ENCODE measurements at regions not wholly inside any gene's neighbourhood (a gene's known extent, or its start where the extent isn't known, plus 50 kb on each side); places are given as distances from the start of the nearest gene placed in this dataset.
"Not testable (repeated sequence)": the region's sequence is repeated elsewhere in the genome, so short reads cannot be mapped to it uniquely, and the experiment has no call there.

GRCh38 chr4:1563241-1563640, 120.9 kb downstream of the FAM53A start:
- DNase-seq (ENCODE audit: low read depth, low spot score): no peak
- H3K4me3 ChIP-seq (ENCODE audit: low read length): no peak overlapping the region

- no peak for DNase-seq (ENCODE audit: low read depth, low spot score)
Measured at GRCh38 chr4:1562771-1563170, 121.3 kb downstream of the FAM53A start.

GRCh38 chr4:1562371-1562770, 121.7 kb downstream of the FAM53A start:
- DNase-seq (ENCODE audit: low read depth, low spot score): no peak
- H3K4me3 ChIP-seq (ENCODE audit: low read length): no peak overlapping the region

More at GRCh38 chr4:1562771-1563170, 121.3 kb downstream of the FAM53A start:
- no peak overlapping the region for H3K4me3 ChIP-seq (ENCODE audit: low read length)

GRCh38 chr4:1561286-1561990, 122.7 kb downstream of the FAM53A start:
- no peak overlapping the region for H3K4me3 ChIP-seq (ENCODE audit: low read length)
- no peak for DNase-seq (ENCODE audit: low read depth, low spot score)

- no peak for DNase-seq (ENCODE audit: low read depth, low spot score)
- no peak overlapping the region for H3K4me3 ChIP-seq (ENCODE audit: low read length)
Measured at GRCh38 chr4:1559896-1560650, 124.0 kb downstream of the FAM53A start.

- DNase-seq (ENCODE audit: low read depth, low spot score): no peak
- no peak overlapping the region for H3K4me3 ChIP-seq (ENCODE audit: low read length)
Measured at GRCh38 chr4:1558205-1558604, 125.9 kb downstream of the FAM53A start.

- DNase-seq (ENCODE audit: low read depth, low spot score): no peak
- H3K4me3 ChIP-seq (ENCODE audit: low read length): no peak overlapping the region
Measured at GRCh38 chr4:1557221-1557597, 126.9 kb downstream of the FAM53A start.

GRCh38 chr4:1556541-1557220, 127.4 kb downstream of the FAM53A start:
- no peak for DNase-seq (ENCODE audit: low read depth, low spot score)
- H3K4me3 ChIP-seq (ENCODE audit: low read length): no peak overlapping the region

- H3K4me3 ChIP-seq (ENCODE audit: low read length): no peak overlapping the region
- DNase-seq (ENCODE audit: low read depth, low spot score): no peak
Measured at GRCh38 chr4:1554876-1555265, 129.2 kb downstream of the FAM53A start.

GRCh38 chr4:1554246-1554875, 129.8 kb downstream of the FAM53A start:
- no peak overlapping the region for H3K4me3 ChIP-seq (ENCODE audit: low read length)
- no peak for DNase-seq (ENCODE audit: low read depth, low spot score)

- DNase-seq (ENCODE audit: low read depth, low spot score): no peak
- H3K4me3 ChIP-seq (ENCODE audit: low read length): no peak overlapping the region
Measured at GRCh38 chr4:1553365-1553764, 130.7 kb downstream of the FAM53A start.

- H3K4me3 ChIP-seq (ENCODE audit: low read length): no peak overlapping the region
- DNase-seq (ENCODE audit: low read depth, low spot score): no peak
Measured at GRCh38 chr4:1552451-1552850, 131.7 kb downstream of the FAM53A start.

- H3K4me3 ChIP-seq (ENCODE audit: low read length): no peak overlapping the region
- DNase-seq (ENCODE audit: low read depth, low spot score): no peak
Measured at GRCh38 chr4:1551211-1551610, 132.9 kb downstream of the FAM53A start.

GRCh38 chr4:1550122-1551070, 133.7 kb downstream of the FAM53A start:
- no peak overlapping the region for H3K4me3 ChIP-seq (ENCODE audit: low read length)
- DNase-seq (ENCODE audit: low read depth, low spot score): no peak

GRCh38 chr4:1549638-1550035, 134.5 kb downstream of the FAM53A start:
- DNase-seq (ENCODE audit: low read depth, low spot score): no peak
- H3K4me3 ChIP-seq (ENCODE audit: low read length): no peak overlapping the region

GRCh38 chr4:1548827-1549637, 135.1 kb downstream of the FAM53A start:
- H3K4me3 ChIP-seq (ENCODE audit: low read length); DNase-seq (ENCODE audit: low read depth, low spot score): not testable (repeated sequence)

- DNase-seq (ENCODE audit: low read depth, low spot score): no peak
- H3K4me3 ChIP-seq (ENCODE audit: low read length): no peak overlapping the region
Measured at GRCh38 chr4:1547856-1548826, 136.0 kb downstream of the FAM53A start.

All from Jurkat, Clone E6-1 (cell line).